GM19351 (cell line): ENCODE measurements at regions not wholly inside any gene's neighbourhood (a gene's known extent, or its start where the extent isn't known, plus 50 kb on each side); places are given as distances from the start of the nearest gene placed in this dataset.
"Not testable (repeated sequence)": the region's sequence is repeated elsewhere in the genome, so short reads cannot be mapped to it uniquely, and the experiment has no call there.

ENCODE experiments used
- ATAC-seq: cut with Tn5 transposase; IDR thresholded peaks from one replicate; pipeline ENCODE4 v1.9.1; 2021; ENCODE audit warnings: mild to moderate bottlenecking, moderate library complexity; ENCODE audit not compliant: unreplicated experiment

DNA sequence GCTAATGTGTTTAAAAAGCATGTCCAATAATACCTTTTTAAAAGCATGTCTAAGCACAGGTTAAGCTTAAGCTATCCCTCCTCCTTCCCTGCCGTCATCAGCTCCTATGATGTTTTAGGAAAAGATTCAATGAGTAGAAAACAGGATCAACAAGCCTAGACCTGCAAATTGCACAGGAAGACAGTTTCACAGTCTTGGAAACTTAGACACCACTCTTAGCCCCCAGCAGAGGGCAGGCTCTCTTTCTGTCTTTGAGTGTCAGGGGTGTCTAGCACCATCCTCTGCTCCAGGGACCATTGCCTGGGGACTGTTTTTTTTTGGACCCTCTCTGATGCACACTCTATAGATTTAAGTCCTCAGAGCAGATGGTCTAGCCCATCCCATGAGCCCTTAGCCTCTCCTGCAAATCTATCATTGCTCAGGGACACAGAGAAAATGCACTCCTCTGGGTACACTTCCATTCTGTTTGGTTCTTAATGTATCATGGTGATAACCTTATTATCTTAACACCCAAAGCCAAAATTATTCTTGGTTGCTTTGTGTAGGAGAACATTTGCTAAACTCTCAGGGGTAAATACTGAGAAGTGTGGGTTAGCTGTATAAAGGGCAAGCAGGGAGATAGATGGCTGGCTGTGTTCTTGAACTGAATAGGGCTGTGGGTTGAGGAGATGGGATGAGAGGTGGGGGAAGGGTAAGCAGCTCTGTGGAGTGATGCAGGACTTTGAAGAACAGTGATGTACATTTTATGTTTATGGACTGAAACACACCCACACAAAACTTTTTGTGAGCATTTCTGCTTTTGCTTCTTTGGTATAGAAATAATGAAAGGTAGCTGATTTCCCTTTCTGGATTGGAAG lies 259.9 kb upstream of the DDHD1 start:
- ATAC-seq, result no peak

DNA sequence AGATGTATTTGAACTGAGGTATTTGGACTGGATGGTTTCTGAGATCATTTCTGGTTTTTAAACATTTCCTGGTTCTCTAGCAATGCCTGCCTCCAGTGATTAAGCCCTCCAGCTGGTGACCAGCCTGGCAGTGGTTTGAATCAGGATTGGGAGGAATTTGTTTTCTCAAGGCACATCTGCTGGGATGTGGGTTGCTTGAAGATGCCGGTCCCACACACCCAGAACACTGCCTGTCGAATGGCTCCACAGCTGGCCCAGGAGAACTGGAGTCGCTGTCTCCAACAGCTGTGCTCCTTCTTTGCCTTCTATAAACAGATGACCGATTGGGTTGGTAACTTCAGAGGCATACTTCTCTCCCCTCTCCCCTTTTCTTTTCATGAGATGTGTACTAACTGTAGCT lies 258.0 kb upstream of the DDHD1 start:
- no peak for ATAC-seq

GRCh38 chr14:53409969-53410368 lies 256.8 kb upstream of the DDHD1 start:
- no peak for ATAC-seq

DNA sequence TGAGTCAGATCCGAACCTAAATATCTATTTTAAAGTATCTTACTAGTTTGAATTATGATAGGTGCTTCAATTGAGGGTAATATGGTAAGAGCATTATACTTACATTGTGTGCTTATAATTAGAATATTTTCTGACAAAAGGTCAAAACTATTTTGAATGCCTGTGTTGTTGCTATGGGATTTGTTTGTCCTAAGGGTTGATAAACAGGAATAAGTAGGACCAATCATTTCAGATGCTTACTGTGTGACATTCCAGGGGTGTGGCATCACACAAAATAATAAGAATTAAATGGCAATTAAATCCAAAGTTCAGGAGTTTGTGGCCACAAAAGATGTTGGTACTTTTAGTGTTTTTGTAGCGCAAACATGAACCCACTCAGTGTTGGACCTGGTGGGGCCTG lies 256.2 kb upstream of the DDHD1 start:
- no peak for ATAC-seq

GRCh38 chr14:53408175-53408879 lies 255.2 kb upstream of the DDHD1 start:
- ATAC-seq, result no peak

GRCh38 chr14:53406519-53406918 lies 253.4 kb upstream of the DDHD1 start:
- no peak for ATAC-seq

- no peak for ATAC-seq
Measured at GRCh38 chr14:53401646-53402045, 248.5 kb upstream of the DDHD1 start.

DNA sequence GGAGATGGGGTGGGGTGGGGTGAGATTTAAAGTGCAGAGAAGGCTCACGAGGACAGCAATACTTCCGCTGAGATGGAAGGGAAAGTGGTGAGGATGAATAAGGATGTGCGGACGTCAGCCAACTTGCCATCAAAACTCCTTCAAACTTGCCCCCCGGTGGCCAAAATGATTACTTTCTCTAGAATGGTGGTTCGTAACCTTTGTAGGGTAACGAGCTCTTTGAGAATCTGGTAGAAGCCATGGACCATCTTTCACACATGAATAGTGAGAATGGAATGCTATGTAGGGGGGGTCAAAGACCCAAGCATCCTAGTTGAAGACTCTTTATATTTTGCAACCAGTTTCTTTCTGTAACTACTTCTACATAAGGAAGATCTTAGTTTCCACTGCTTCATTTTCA lies 245.9 kb upstream of the DDHD1 start:
- no peak for ATAC-seq

DNA sequence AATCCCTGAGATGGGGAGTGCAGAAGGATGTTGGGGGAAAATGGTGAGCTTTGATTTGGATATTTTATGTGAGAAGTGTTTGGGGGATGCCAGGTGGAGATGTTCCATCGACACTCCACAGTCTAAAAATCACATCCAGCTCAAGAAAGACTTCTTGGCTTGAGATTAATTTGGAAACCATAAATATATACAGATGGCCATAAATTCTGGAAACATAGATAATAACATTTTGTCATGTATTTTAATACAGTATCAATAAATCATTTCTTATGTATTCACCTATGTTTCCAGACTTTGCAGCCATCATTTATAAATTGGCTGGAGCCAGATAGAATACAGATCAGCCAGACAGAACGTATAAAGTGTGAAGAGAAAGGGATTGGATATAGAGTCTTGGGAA lies 245.5 kb upstream of the DDHD1 start:
- ATAC-seq, result no peak

- not testable (repeated sequence) for ATAC-seq
Measured at GRCh38 chr14:53395267-53395666, 242.1 kb upstream of the DDHD1 start.

- ATAC-seq, result no peak
Measured at GRCh38 chr14:53391631-53392285, 238.6 kb upstream of the DDHD1 start.

GRCh38 chr14:53391156-53391555 lies 238.0 kb upstream of the DDHD1 start:
- ATAC-seq, result no peak

DNA sequence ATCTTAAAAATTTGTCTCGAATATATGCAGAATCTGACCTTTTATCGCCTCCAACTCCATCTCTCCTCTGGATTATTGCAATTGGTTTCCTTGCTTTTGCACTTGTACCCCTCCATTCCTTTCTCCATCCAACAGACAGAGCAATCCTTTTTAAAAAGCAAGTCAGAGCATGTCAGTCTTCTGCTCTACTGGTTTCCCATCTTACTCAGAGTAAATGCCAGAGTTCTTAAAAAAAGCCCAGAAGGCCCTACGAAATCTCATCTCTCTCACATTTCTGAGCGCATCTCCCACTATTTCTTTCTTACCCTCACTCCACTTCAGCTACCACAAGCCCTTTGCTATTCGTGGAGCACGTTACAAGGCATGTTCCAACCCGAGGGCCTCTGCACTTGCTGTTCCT lies 236.9 kb upstream of the DDHD1 start:
- ATAC-seq, result no peak

- ATAC-seq, result no peak
Measured at GRCh38 chr14:53389202-53389601, 236.1 kb upstream of the DDHD1 start.

GRCh38 chr14:53386362-53386761 lies 233.2 kb upstream of the DDHD1 start:
- no peak for ATAC-seq

DNA sequence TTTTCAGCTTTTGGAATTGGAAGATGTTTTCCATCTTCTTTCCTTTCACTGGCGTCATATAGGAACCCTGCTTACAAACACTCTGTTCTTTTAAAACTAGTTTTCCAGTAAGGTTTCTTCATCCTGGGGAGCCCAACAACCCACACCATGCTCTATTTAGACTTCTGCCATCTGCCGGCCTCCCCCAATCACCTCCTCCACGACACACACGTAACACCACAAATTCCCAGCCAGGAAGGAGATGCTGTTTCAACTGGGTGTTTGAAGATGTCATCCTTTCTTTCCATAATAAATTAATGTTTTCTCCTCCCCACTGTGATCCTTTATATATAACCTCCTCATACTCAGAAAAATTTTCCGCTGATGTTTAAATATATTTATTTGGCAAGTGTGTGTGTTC lies 231.4 kb upstream of the DDHD1 start:
- ATAC-seq, result no peak

GRCh38 chr14:53384073-53384472 lies 230.9 kb upstream of the DDHD1 start:
- no peak for ATAC-seq

DNA sequence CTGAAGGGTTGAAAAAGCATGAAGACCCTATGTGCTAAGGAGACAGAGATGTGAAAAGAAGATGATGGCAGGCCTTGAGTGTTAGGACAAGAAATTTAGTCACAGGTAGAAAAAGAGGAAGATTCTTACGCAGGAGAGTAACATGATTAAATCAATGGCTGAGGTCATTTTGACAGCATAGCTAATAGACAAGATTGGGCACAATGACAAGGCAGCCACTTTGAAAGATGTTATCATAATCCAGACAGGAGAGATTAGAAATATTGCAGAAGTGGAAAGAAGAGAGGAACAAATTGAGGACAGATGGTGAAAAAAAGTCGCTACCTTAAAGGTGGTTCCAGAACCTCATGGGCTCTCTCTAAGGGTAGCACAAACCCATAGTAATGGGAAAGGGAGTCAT lies 228.8 kb upstream of the DDHD1 start:
- ATAC-seq, result no peak

GRCh38 chr14:53380867-53381225 lies 227.7 kb upstream of the DDHD1 start:
- ATAC-seq, result peak; percentile 37

DNA sequence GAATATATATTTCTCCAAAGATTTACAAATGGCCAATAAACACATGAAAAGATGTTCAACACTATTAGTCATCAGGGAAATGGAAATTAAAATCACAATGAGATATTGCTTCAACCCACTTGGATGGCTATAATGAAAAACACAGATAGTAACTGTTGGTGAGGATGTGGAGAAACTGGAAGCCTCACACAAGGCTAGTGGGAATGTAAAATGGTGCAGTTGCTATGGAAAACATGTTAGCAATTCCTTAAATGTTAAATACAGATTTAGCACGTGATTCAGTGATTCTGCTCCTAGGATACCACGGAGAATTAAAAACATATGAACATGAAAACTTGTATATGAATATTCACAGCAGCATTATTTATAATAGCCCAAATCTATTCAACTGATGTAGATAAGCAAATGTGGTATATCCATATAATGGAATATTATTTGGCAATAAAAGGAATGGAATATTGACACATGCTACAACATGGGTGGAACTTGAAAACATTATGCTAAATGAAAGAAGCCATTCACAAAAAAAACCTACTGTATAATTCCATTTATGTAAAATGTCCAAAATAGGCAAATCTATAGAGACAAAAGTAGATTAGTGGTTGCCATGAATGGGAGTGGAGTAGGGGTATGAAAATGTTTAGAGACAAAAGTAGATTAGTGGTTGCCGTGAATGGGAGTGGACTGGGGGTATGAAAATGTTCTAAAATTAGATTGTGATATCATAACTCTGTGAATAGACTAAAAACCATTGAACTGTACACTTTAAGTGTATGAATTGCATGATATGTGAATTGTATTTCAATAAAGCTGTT lies 227.1 kb upstream of the DDHD1 start:
- ATAC-seq, result peak; percentile 60

DNA sequence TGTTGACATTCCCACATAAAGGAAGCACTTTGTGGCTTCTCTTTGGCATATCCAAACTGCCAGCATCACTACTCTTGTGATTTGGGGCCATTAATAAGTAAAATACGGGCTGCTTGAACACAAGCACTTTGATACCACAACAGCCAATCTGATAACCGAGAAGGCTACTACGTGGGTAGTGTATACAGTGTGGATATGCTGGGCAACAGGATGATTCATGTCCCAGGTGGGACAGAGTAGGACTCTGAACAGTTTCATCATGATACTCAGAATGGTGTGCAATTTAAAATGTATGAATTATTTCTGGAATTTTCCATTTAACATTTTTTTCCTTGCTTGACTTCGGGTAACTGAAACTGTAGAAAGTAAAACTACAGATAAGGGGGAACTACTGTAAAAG lies 225.0 kb upstream of the DDHD1 start:
- ATAC-seq, result no peak
